ENCODE measurements at regions not wholly inside any gene's neighbourhood (a gene's known extent, or its start where the extent isn't known, plus 50 kb on each side); places are given as distances from the start of the nearest gene placed in this dataset.

- TF ChIP-seq USF1 (IDR thresholded peaks at IDR 0.05), result no peak
- TF ChIP-seq EGR1 (IDR thresholded peaks at IDR 0.05), result no peak
- TF ChIP-seq TCF12 (IDR thresholded peaks at IDR 0.05; ENCODE audit: low read depth), result no peak
- TF ChIP-seq YY1 (IDR thresholded peaks at IDR 0.05; ENCODE audit: low read depth), result no peak
- TF ChIP-seq FOXM1 (IDR thresholded peaks at IDR 0.05; ENCODE audit: borderline replicate concordance, low read depth), result no peak
- no peak for TF ChIP-seq TAF1 (IDR thresholded peaks at IDR 0.05; ENCODE audit: low read depth)
Observed at GRCh38 chr7:106398786-106399185, 114.0 kb upstream of the NAMPT start.

GRCh38 chr7:106397994-106398393, 113.2 kb upstream of the NAMPT start:
- TF ChIP-seq EGR1 (IDR thresholded peaks at IDR 0.05), result no peak

- no peak for TF ChIP-seq EP300 (IDR thresholded peaks at IDR 0.05; ENCODE audit: borderline replicate concordance)
- TF ChIP-seq USF1 (IDR thresholded peaks at IDR 0.05), result no peak
- TF ChIP-seq CEBPB (IDR thresholded peaks at IDR 0.05), result no peak
- TF ChIP-seq REST (IDR thresholded peaks at IDR 0.05; ENCODE audit: low read depth), result no peak
Observed at GRCh38 chr7:106394526-106394925, 109.7 kb upstream of the NAMPT start.

GRCh38 chr7:106393564-106394251, 108.9 kb upstream of the NAMPT start:
- no peak for TF ChIP-seq TEAD4 (IDR thresholded peaks at IDR 0.05)
- no peak for TF ChIP-seq CREB1 (IDR thresholded peaks at IDR 0.05; ENCODE audit: low read depth)
- TF ChIP-seq ZBTB7A (IDR thresholded peaks at IDR 0.05; ENCODE audit: low read depth), result no peak
- TF ChIP-seq REST (IDR thresholded peaks at IDR 0.05; ENCODE audit: low read depth), result no peak
- TF ChIP-seq EP300 (IDR thresholded peaks at IDR 0.05; ENCODE audit: borderline replicate concordance), result no peak
- TF ChIP-seq MAX (IDR thresholded peaks at IDR 0.05), result no peak
- TF ChIP-seq EGR1 (IDR thresholded peaks at IDR 0.05), result no peak
- no peak for TF ChIP-seq NFIC (IDR thresholded peaks at IDR 0.05)
- no peak for TF ChIP-seq RAD21 (IDR thresholded peaks at IDR 0.05; ENCODE audit: low read depth)
- no peak for TF ChIP-seq CEBPB (IDR thresholded peaks at IDR 0.05)
- no peak for TF ChIP-seq TAF1 (IDR thresholded peaks at IDR 0.05; ENCODE audit: low read depth)
- TF ChIP-seq YY1 (IDR thresholded peaks at IDR 0.05; ENCODE audit: low read depth), result no peak
- TF ChIP-seq TCF12 (IDR thresholded peaks at IDR 0.05; ENCODE audit: low read depth), result no peak
- TF ChIP-seq USF1 (IDR thresholded peaks at IDR 0.05), result no peak

- TF ChIP-seq YY1 (IDR thresholded peaks at IDR 0.05; ENCODE audit: low read depth) (no peak), NFIC (IDR thresholded peaks at IDR 0.05) (no peak), REST (IDR thresholded peaks at IDR 0.05; ENCODE audit: low read depth) (no peak), CREB1 (IDR thresholded peaks at IDR 0.05; ENCODE audit: low read depth) (no peak), EGR1 (IDR thresholded peaks at IDR 0.05) (no peak), EP300 (IDR thresholded peaks at IDR 0.05; ENCODE audit: borderline replicate concordance) (no peak), FOXM1 (IDR thresholded peaks at IDR 0.05; ENCODE audit: borderline replicate concordance, low read depth) (no peak), ZBTB7A (IDR thresholded peaks at IDR 0.05; ENCODE audit: low read depth) (no peak), CEBPB (IDR thresholded peaks at IDR 0.05) (no peak), RAD21 (IDR thresholded peaks at IDR 0.05; ENCODE audit: low read depth) (no peak), TCF12 (IDR thresholded peaks at IDR 0.05; ENCODE audit: low read depth) (no peak), USF1 (IDR thresholded peaks at IDR 0.05) (no peak), MAX (IDR thresholded peaks at IDR 0.05) (no peak), TEAD4 (IDR thresholded peaks at IDR 0.05) (no peak)
Observed at GRCh38 chr7:106392590-106392989, 107.8 kb upstream of the NAMPT start.
